ENCODE measurements at regions not wholly inside any gene's neighbourhood (a gene's known extent, or its start where the extent isn't known, plus 50 kb on each side); places are given as distances from the start of the nearest gene placed in this dataset.

GRCh38 chr1:214840356-214840755, 237.4 kb downstream of the CENPF start:
- TF ChIP-seq CEBPB (IDR thresholded peaks at IDR 0.05) (no peak), EP300 (IDR thresholded peaks at IDR 0.05; ENCODE audit: borderline replicate concordance) (no peak)
- TF ChIP-seq, protein P1, sequence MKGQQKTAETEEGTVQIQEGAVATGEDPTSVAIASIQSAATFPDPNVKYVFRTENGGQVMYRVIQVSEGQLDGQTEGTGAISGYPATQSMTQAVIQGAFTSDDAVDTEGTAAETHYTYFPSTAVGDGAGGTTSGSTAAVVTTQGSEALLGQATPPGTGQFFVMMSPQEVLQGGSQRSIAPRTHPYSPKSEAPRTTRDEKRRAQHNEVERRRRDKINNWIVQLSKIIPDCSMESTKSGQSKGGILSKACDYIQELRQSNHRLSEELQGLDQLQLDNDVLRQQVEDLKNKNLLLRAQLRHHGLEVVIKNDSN (IDR thresholded peaks at IDR 0.05): no peak

All from Ishikawa (cell line).